ENCODE measurements at regions not wholly inside any gene's neighbourhood (a gene's known extent, or its start where the extent isn't known, plus 50 kb on each side); places are given as distances from the start of the nearest gene placed in this dataset.

GRCh38 chr2:49367003-49367402 lies 212.7 kb upstream of the FSHR start:
- TF ChIP-seq CTCF (IDR thresholded peaks at IDR 0.05) (no peak), POLR2AphosphoS5 (IDR thresholded peaks at IDR 0.05; ENCODE audit: low read depth, low read length) (no peak)

All from Panc1 (cell line).